ENCODE measurements at regions not wholly inside any gene's neighbourhood (a gene's known extent, or its start where the extent isn't known, plus 50 kb on each side); places are given as distances from the start of the nearest gene placed in this dataset.

GRCh38 chr21:20451046-20451445 is 547.2 kb upstream of the NCAM2 start:
- TF ChIP-seq RAD21 (IDR thresholded peaks at IDR 0.05; ENCODE audit: low read depth), result no peak
- no peak for TF ChIP-seq TAF1 (IDR thresholded peaks at IDR 0.05; ENCODE audit: low read depth)
- no peak for TF ChIP-seq CEBPB (IDR thresholded peaks at IDR 0.05)
- TF ChIP-seq USF1 (IDR thresholded peaks at IDR 0.05), result no peak
- no peak for TF ChIP-seq NFIC (IDR thresholded peaks at IDR 0.05)
- no peak for TF ChIP-seq FOXM1 (IDR thresholded peaks at IDR 0.05; ENCODE audit: borderline replicate concordance, low read depth)
- TF ChIP-seq YY1 (IDR thresholded peaks at IDR 0.05; ENCODE audit: low read depth), result no peak
- TF ChIP-seq MAX (IDR thresholded peaks at IDR 0.05), result no peak
- TF ChIP-seq CREB1 (IDR thresholded peaks at IDR 0.05; ENCODE audit: low read depth), result no peak
- no peak for TF ChIP-seq EGR1 (IDR thresholded peaks at IDR 0.05)
- TF ChIP-seq EP300 (IDR thresholded peaks at IDR 0.05; ENCODE audit: borderline replicate concordance), result no peak
- no peak for TF ChIP-seq REST (IDR thresholded peaks at IDR 0.05; ENCODE audit: low read depth)
